ENCODE measurements at regions not wholly inside any gene's neighbourhood (a gene's known extent, or its start where the extent isn't known, plus 50 kb on each side); places are given as distances from the start of the nearest gene placed in this dataset.

GRCh38 chr10:128723631-128724205 is 597.5 kb upstream of the MKI67 start:
- TF ChIP-seq CTCF (IDR thresholded peaks at IDR 0.05), result no peak
- TF ChIP-seq POLR2A (IDR thresholded peaks at IDR 0.05), result no peak

Measured in sigmoid colon (tissue), 3 donors.